Stimulated activated CD4-positive, alpha-beta T cell treated with anti-CD3 and anti-CD28 coated beads, Interleukin-4, amount 100 ng/mL, for 4 hours (primary cell): ENCODE measurements at regions not wholly inside any gene's neighbourhood (a gene's known extent, or its start where the extent isn't known, plus 50 kb on each side); places are given as distances from the start of the nearest gene placed in this dataset.

Experiments used
- DNase-seq, 2 experiments: peaks; one replicate each; pipeline ENCODE4 v3.0.0-alpha.2; 2020

DNA sequence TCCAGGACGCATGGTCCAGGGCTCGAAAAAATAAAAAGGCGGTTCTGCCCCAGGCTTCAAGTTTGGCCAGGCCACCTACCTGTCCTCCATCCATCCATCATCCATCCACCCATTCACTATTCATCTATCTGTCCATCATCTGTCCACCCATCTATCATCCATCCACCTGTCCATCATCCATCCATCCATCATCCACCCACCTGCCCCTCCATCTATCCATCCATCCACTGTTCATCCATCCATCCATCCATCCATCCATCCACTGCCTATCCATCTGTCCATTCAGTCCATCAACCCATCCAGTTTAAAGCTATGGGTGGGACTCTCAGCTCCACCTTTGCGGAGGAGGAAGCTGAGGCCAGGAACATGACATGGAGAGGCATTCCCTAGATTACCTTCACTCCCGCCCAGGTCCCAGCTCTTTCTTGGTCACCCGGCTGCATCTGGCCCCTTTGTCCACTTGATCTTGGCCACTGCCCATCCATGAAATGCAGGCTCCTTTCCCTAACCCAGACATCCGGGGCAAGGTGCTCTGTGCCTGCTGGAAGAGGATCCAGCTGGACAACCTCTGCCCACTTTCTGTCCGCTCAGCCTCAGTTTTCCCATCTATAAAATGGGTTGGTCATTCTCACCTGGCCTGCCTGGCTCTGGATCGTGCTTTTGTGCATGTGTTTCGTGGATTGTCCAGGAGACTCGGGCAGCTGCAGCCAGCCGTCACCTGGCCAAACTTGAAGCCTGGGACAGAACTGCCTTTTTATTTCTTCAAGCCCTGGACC is 236.0 kb upstream of the CIBAR2 start:
- no peak for DNase-seq

DNA sequence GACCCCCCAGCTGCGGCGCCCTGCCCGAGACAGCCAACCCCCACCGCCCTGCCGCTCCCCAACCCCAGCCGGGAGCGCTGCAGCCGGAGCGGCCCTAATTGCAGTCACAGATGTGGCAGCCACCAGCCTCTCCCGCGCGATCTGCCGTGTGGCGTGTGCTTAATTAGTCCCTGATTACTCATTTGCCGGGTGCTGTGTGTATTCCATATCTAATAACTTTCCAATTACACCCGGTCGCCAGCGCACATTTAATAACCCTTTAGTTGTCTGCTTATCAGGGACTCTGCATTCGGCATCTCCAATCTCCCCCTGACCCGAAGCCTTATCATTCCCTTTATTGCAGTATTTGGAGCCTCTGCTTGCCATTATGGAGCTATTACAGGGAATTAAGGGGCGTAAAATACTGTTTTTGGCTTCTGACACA is 236.7 kb upstream of the CIBAR2 start:
- no peak for DNase-seq

DNA sequence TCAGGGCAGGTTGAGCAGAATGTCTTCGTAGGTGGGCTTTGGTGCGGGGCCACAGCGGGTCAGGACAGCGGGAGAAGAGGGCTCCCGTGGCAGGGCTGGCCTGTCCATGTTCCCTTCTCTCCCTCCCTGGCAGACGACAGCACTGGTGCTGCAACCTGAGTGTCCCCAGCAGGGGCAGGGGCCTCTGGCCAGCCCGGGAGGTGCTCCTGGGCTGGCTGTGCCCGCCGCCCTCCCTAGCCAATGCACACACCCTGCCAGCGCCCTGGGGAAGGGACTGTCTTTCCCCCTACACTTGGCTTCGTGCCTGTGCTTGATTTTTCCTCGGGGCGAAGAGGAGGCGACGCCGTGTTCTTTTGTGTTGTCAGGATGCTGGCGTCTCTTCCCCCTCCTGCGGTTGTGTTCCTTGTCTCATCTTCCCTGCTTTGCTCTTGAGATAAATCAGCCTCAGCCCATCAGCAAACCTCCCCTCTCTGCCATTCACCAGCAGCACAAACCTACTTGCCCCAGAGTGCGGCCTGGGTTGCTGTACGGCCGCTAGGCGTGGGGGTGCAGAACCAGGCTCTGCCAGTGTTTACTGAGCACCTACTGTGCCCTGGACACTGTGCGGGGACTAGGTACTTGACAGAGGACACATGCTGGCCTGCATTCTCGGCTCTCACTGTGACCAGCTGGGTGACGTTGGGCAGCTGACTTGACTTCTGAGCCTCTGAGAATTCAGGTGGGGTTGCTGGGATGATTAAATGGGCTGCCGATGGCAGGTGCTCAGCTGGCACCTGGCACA is 237.3 kb upstream of the CIBAR2 start:
- DNase-seq = no peak

DNA sequence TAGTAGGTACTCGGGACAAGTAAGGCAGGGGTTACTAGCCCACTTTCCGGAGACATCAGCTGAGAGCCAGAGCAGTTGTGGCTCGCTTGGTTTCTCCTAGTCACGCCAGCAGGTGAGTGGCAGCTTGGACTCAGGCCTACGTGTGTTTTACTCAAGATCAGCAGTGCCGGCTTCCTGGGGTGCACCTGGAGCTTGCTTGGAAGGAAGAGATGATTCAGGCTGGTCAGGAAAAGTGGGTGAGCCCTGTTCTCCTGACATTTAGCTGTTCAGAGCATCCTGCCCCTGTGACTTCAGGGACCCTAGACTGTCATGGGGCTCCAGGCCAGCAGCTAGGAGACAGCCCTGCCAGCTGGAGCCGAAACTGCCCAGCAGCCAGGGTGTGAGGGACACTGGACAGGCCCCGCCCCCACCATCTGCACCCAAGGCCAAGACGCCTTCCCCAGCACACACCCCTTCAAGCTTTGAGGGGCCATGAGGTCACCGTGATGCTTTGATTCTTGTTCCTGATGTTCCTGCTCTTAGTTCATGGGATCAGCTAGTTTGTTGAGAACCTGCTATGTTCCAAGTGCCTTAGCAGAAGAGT is 238.0 kb upstream of the CIBAR2 start:
- DNase-seq = no peak

DNA sequence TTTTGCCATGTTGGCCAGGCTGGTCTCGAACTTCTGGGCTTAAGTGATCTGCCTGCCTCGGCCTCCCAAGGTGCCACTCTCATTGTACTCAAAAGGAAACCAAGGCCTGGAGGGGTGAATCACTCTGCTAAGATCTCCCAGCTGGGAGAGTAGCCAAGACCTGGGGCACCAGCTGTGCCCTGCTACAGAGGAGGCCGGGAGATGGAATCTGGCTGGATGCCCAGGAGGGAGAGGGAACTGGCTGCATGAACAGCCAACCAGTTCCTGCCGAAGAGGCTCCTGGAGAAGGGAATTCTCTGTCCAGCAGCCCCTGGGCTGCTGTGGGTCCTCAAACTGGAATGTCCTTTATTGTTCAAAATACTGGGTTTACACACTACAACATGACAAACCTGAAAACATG is 238.7 kb upstream of the CIBAR2 start:
- DNase-seq = no peak

DNA sequence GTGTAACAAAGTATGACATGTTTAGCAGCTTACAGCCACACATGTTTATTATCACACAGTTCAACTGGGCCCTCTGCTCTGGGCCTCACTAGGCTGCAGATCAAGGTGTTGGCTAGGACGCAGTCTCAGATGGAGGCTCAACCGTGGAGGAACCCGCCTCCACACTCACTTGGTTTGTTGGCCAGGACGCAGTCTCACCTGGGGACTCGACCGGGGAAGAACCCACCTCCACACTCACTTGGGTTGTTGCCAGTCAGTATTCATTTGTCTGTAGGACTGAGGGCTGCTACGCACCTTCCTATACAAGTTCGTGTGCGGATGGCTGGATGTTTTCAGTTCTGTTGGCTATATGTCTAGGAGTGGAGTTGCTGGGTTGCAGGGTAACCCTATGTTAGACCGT is 240.7 kb upstream of the CIBAR2 start:
- no peak for DNase-seq

DNA sequence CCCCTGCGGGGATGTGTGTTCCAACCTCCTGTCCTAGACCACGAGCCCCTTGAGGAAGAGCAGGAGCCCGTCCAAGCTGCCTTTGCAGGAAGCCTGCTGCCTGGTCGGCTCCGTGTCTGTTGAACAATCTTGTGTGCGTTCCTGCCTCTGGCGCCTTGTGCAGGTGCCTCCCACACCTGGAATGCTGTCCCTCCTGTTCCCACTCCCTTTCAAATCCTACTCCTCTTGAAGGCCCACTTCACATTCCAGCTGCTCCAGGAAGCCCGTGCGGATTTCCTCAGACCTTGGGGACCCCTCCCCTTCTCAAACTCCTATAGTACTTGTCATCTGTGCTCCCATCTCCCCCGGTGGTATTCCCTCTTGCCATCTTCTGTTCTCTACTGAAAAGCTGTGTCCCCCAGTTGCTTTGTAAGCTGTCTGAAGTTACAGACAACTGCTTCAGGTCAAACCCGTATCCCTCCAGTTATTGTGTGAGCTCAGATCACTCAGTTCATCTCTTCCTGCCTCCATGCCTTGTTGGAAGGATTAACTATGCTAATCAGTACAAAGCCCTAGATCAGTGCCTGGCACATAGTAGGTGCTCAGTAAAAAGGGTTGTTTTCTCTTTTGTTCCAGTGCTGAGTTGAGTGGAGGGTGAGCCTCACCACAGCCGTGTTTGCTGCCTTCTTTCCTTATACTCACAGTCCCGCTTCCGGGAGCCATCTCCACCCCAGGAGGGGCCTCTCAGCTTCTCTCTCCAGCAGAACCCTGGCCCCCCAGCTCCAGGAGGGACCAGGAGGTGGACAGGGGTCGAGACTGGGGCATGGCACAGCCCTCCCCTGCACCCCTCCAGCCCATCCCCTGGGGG is 241.8 kb upstream of the CIBAR2 start:
- DNase-seq = no peak

DNA sequence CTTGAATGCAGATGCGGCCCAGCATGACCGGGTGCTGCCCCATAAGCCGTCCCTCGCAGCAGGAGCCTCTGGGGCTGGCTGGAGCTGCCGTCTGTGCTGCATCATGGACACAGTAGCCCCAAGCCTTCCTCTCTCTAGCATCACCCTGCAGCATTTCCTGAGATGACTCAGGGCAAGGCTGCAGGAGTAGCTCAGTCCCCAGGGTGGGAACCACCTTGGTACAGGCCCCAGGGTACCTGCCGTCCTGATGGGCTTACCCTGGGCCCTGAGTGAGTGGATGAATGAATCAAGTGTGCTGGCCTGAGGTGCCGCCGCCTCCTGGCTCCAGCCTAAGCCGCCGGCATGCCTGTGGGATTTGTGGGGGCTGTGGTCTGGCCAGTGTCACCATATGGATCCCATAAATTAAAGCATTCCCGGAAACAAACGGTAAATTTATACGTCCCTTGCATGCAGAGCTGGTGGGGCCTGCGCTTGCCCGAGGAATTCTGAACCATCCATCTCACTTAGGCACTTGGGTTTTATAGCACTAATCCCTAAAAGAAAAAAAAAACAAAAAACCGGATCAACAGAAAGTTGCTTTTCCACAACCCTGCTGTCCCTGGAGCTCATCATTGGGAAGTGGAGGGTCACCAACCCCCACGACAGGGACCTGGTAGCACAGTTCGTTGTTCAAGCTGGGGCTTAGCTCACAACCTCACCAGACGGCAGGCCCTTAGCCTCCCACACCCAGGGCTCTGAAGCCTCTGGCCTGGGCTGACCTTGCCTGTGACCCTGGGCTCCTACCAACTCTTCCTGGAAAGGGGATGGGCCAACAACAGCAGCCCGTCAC is 242.6 kb upstream of the CIBAR2 start:
- no peak for DNase-seq

DNA sequence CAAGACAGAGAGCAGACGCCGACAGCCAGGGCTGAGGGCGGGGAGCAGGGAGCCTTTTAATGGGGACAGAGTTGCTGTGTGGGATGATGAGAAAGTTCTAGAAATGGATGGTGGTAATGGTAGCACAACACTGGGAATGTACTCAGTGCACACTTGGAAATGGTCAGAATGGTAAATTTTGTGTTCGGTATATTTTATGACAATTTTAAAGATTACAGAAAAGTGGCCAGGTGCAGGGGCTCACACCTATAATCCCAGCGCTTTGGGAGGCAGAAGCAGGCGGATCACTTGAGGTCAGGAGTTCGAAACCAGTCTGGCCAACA is 243.2 kb upstream of the CIBAR2 start:
- no peak for DNase-seq

DNA sequence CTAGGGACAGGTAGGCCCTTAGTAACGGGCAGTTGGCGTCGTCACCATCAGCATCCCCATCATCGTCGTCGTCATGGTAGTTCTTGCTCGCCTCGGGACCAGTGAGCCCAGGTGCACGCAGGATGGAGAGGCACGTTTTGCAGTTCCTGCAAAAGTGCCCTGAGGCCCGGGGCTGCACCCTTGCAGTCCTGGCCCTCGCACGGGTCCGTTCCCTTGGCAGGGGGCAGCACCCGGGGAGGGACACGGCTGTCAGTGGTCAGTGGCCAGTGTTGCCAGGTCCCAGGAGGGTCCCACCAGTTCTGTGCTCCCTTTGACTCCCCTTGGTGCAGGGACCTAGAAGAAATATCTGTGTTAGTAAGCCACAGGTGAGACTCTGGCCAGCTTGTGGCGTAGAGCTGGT is 243.9 kb upstream of the CIBAR2 start:
- no peak for DNase-seq

DNA sequence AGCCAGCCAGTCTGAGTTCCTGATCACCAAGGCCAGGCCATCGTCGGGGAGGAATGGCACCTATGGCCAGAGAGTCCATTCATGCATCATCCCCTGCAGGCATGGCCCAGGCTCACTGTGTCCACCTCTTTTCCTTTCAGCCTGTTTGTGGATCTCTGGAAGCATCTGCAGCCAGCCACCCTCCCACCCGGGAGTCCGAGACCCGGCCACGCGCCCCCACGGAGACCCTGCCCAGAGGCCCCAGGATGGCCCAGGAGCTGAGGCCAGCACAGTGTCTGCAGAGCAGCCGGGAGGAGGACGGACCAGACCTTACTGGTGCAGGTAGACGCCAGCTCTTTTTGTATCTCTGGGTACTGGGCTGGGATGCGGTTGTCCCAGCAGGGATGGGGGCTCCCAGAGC is 245.1 kb upstream of the CIBAR2 start:
- DNase-seq = no peak

DNA sequence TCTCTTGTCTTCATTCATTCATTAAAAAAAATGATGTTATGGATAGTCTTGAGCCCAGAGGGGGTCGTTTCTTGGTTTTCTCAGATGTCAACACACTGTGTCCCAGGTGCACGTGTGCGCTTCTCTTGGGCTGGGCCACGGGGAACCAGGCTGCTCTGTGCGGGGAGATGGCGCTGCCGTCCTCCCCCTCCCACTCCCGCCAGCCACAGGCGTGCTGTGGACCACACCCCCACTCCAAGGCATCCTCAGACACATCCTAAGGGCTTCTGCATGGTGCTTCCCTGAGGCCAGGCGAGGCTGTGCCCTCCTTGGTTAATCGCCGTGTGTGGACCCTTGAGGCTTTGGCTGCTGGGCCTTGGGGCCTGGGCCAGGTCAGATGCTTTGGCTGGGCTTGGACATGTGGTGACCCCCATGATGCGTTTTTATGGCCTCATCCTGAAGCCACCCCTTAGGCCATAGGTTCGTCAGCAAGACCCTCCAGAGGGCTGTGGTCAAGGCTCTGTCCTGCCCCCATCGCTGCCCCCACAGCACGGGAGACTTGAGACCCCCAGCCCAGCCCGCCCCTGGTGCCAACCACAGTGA is 245.7 kb upstream of the CIBAR2 start:
- no peak for DNase-seq

DNA sequence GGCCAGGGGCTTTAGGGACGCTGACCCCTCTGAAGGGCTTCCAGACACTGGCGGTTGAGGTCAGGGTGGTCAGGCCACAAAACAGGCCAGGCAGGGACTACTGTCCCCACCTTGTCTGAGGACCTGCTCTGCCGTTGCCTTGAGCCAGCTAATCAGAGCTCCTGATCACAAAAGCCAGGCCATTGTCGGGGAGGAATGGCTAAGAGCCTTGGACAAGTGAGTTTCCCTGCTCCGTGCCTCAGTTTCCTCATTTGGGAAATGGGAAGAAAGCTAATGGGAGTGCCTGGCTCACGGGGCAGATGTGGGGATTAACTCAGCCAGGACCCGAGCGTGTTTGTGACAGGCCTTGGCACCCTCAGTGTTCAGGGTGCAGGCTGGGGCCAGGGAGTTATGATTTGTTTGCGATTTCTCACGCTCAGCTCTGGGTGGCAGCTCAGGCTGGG is 246.5 kb upstream of the CIBAR2 start:
- no peak for DNase-seq

DNA sequence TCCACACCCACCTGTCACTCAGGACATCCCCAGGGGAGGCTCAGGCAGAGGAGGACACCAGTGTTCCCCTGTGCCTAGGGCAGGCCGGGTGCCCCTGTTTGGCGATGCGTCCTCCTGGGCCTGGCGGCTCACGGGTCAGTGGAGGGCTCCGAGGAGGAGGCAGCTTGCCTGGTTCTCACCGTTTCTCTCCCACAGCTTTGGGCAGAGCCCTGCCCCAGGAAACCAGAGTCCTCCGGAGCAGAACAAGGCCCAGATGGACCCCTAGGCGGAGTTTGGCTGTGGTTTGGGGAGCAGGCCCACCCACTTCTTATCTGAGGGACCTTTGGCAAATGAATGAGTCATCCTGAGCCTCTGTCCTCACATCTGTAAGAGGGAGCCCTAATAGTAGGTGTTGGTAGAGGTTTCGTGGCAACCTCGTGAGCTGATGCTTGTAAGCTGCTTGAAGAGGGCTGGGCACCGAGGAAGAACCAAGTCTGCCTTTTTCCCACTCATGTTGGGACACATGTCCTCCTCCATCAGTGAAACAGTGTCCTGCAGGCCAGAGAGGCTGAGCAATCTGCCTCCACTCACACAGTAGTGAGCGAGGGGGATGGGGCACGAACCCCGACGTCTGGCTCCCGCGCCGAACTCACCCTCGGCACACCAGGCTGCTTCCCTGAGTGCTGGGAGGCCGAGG is 247.0 kb upstream of the CIBAR2 start:
- DNase-seq = no peak

DNA sequence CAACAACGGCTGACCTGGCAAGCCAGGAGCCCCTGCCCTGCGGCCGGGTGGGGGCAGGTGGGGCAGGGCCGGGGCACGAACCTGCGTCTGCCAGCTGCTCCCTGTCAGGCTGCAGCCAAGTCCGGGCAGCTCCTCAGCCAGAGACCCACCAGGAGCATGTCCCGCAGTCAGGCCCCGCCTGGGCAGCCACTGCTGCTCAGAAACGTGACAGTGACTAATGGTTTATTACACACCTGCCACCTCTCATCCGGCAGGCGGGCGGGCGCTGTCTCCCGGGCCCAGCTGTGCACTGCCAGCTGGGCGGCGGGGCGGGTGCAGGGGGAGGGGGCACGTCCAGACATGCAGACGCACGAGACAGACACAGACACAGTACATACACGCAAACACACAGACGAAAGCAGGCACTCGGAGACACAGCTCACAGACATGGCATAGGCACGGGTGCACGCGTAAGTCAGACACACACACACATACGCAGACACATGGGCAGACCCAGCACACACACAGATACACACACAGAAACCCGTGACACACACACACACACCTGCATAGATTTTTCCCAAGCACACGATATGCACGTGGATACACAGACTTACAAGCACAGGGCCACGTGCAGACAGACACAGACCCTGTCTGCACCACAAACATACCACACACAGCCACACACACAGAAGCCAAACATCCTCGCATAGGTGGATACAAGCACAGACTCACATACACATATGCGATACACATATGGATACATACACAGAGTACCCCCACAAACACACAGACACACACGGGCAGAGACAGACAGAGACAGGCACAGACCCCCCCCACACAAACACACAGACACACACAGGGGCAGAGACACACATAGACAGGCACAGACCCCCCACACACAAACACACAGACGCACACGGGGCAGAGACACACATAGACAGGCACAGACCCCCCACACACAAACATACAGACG is 248.3 kb upstream of the CIBAR2 start:
- DNase-seq = no peak

DNA sequence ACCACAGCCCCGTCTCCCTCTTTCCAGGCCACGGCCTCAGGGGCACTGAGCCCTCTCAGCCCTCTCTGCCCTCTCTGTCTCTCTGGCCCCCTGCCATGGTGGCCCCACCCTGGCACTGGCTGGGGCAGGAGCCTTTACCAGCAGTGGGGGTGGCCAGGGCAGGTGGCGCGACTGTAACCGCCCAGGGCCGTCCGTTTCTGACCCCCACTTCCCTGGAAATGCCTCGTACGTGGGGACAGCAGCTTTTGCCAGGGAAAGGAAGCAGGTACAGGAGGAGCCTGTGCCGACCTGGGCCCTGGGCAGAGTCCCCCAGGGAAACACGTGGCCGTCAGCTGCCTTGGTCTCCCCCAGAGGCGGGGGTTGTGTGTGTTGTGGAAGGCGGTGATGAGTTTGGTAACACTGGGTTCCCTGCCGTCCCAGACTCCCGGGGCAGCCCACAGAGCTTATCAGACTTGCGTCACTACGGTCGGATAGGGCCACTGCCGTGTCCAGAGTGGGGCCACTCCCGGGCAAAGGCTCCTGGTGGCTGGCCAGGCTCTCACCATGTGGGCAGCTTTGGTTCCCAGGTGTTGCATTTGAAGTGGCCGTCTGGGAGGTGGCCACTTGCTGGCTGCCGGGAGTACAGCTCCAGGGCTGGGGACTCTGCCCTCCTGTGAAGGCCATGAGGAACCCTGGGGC is 249.3 kb upstream of the CIBAR2 start:
- DNase-seq = no peak

DNA sequence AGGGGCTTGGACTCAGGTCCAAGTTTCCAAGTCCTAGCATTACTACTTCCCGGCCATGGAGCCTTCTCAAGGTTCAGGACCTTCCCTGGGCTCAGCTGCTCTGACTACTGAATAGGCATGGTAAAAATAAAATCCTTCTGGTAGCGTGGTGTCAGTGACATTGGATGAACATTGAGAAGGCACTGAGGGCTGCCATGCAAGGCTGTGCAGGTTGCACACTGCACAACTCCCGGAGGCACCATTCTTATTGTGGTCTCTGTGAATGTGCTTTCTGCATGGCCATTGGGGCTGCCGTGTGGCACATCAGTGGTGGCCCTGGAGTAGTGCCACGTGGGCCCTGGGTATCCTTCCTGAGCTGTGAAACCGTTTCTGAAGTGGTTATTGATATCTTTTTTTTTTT is 250.2 kb upstream of the CIBAR2 start:
- no peak for DNase-seq

DNA sequence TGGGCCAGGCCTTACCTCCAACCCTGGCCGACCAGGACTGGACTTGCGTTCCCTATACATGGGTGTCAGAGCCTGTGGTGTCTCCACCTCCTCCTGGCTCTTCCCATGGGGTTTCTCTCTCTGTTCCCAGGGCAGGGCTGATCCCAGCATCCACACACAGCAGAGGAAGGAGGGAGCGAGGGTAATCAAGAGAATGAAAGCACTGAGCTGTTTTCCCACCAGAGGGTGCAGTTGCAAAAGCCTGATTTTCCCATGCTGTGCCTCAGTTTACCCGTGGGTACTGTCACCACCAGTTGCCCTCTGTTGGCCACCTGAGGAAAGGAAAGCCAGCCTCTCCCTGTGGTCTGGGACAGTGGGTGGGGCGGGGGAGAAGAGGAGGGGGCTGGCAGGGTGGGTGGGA is 249.7 kb upstream of the GSE1 start:
- no peak for DNase-seq

DNA sequence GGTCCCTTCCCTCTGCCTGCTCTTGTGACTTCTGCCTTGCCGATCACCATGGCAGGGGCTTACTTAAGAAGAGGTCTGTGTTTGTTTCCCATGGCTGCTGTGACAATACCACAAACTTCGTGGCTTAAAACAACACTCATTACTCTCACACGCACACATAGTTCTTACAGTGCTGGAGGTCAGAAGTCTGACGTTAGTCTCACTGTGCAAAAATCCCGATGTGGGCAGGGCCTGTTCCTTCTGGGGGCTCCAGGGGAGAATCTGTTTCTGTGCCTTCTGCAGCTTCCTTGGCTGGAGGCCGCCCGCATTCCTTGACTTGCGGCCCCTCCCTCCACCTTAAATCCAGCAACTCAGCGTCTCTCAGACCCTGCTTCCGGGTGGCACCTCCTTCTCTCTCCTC is 249.2 kb upstream of the GSE1 start:
- DNase-seq = no peak
